ENCODE measurements at regions not wholly inside any gene's neighbourhood (a gene's known extent, or its start where the extent isn't known, plus 50 kb on each side); places are given as distances from the start of the nearest gene placed in this dataset.

DNA sequence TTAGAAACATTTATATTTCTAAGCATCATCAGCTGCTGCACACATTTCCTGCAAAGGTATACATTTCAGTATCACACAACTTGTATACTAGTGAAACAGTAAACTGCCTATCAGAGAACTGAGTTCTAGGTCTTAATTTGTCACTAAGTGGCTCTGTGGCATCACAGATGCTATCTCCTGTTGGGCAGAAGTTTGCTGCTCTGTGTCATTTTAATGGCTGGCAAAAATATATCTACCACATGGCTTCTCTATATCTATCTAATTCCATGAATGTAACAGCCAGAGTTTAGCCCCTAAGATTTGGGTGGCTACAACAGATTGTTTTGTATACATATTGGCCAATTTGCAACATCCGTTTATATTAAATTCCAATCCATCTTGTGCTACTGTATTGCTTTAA, 1231.9 kb upstream of the C9orf72 start:
- Mint-ChIP-seq H3K4me1 (no peaks in the 10 kb centered on the region), H3K9me3 (peaks cover 0 to 5% (median 2%) of the 10 kb centered on the region in 8 donors), H3K4me3 (no peak overlapping the region), H3K36me3 (no peaks in the 10 kb centered on the region), H3K27me3 (no peaks in the 10 kb centered on the region), H3K27ac (no peak overlapping the region)
- no peak for DNase-seq
- Histone ChIP-seq H3K4me1 (ENCODE audit: insufficient read depth, low read length) (no peaks in the 10 kb centered on the region), H3K27me3 (ENCODE audit: insufficient read depth, low read length) (no peaks in the 10 kb centered on the region), H3K4me3 (ENCODE audit: low read length in 2 of 2) (no peak overlapping the region), H3K36me3 (ENCODE audit: insufficient read depth, low read length) (no peaks in the 10 kb centered on the region), H3K27ac (ENCODE audit: low read depth, low read length) (no peak overlapping the region), H3K9me3 (ENCODE audit: control insufficient read depth in 1 of 2, low read length in 2 of 2) (no peaks in the 10 kb centered on the region)
- intact Hi-C loops (cut with micrococcal nuclease), result no loop called here
- ChIA-PET CTCF (ENCODE audit: partially characterized antibody) (no interaction called here), POLR2A (ENCODE audit: partially characterized antibody) (no interaction called here)

- Mint-ChIP-seq H3K9me3 (peaks cover 0 to 6% (median 3%) of the 10 kb centered on the region in 8 donors), H3K36me3 (no peaks in the 10 kb centered on the region), H3K27ac (no peak overlapping the region), H3K27me3 (no peaks in the 10 kb centered on the region), H3K4me1 (no peaks in the 10 kb centered on the region), H3K4me3 (no peak overlapping the region)
- no peak overlapping the region for H3K27ac ChIP-seq (ENCODE audit: low read depth, low read length)
- H3K9me3 ChIP-seq (ENCODE audit: control insufficient read depth in 1 of 2, low read length in 2 of 2), result no peaks in the 10 kb centered on the region
- H3K36me3 ChIP-seq (ENCODE audit: insufficient read depth, low read length), result no peaks in the 10 kb centered on the region
- CTCF ChIA-PET (ENCODE audit: partially characterized antibody), result no interaction called here
- H3K27me3 ChIP-seq (ENCODE audit: insufficient read depth, low read length), result no peaks in the 10 kb centered on the region
- intact Hi-C loops (cut with micrococcal nuclease), result no loop called here
- POLR2A ChIA-PET (ENCODE audit: partially characterized antibody), result no interaction called here
- no peak overlapping the region for H3K4me3 ChIP-seq (ENCODE audit: low read length in 2 of 2)
- DNase-seq, result no peak
- no peaks in the 10 kb centered on the region for H3K4me1 ChIP-seq (ENCODE audit: insufficient read depth, low read length)
Measured at GRCh38 chr9:28808042-28808441, 1234.8 kb upstream of the C9orf72 start.

DNA sequence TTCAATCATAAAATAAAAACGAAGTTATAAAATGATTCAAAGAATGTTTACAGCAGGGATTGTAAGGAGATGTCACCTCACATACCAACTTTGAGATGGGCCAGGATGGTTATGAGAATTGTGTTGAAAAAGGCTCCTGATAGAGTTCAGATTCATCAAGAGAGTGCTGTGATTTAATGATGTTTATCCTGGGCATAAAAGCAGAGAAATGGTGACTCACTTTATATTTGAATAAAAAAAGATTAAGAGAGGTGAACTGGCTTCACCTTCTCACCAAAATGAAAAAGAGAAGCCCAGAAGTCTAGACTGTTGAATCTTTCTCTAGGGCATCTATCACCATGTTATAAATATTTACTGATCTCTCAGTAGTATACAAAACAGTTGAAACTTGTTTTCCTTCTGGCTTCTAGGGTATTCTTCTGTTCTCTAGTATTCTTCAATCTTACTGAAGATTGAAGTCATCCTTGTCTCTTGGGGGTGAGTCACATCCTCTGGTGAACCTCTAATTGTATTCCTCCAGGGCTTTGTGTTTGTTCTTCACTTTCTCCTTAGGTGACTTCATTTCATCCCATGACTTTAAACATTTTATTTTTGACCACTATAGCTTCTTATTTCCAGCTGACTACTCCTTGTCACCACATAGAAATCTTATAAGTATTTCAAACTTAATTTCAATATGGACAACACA, 1237.3 kb upstream of the C9orf72 start:
- Histone ChIP-seq H3K4me1 (ENCODE audit: insufficient read depth, low read length) (no peaks in the 10 kb centered on the region), H3K27ac (ENCODE audit: low read depth, low read length) (no peak overlapping the region), H3K9me3 (ENCODE audit: control insufficient read depth in 1 of 2, low read length in 2 of 2) (no peaks in the 10 kb centered on the region), H3K36me3 (ENCODE audit: insufficient read depth, low read length) (no peaks in the 10 kb centered on the region), H3K27me3 (ENCODE audit: insufficient read depth, low read length) (no peaks in the 10 kb centered on the region), H3K4me3 (ENCODE audit: low read length in 2 of 2) (no peak overlapping the region)
- no peak overlapping the region for H3K27ac Mint-ChIP-seq
- no peaks in the 10 kb centered on the region for H3K27me3 Mint-ChIP-seq
- intact Hi-C loops (cut with micrococcal nuclease), result no loop called here
- POLR2A ChIA-PET (ENCODE audit: partially characterized antibody), result no interaction called here
- no peak overlapping the region for H3K4me3 Mint-ChIP-seq
- peaks cover 0 to 10% (median 3%) of the 10 kb centered on the region in 8 donors for H3K9me3 Mint-ChIP-seq
- no peak for DNase-seq
- H3K4me1 Mint-ChIP-seq, result no peaks in the 10 kb centered on the region
- CTCF ChIA-PET (ENCODE audit: partially characterized antibody), result no interaction called here
- H3K36me3 Mint-ChIP-seq, result no peaks in the 10 kb centered on the region

DNA sequence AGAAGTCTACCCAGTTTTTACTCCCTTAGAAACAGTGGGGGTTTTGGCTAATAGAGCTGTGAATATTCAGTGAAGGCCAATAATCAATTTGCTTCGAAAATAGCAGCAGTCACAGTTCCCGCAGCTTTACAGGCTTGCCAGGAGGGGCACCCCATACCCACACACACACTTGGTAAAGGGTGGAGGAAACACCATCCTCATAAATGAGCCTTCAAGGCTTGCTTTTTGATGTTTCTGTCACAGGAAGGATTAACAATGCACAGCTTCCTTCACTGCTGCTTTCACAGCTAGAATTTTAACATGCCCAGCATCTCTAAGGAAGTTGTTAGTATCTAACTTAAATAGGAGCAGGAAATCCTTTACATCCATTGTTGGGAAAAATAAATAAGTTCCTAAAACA, 1247.5 kb upstream of the C9orf72 start:
- Histone ChIP-seq H3K27ac (ENCODE audit: low read depth, low read length) (no peak overlapping the region), H3K4me1 (ENCODE audit: insufficient read depth, low read length) (no peaks in the 10 kb centered on the region), H3K9me3 (ENCODE audit: control insufficient read depth in 1 of 2, low read length in 2 of 2) (no peaks in the 10 kb centered on the region), H3K27me3 (ENCODE audit: insufficient read depth, low read length) (no peaks in the 10 kb centered on the region), H3K4me3 (ENCODE audit: low read length in 2 of 2) (no peak overlapping the region), H3K36me3 (ENCODE audit: insufficient read depth, low read length) (no peaks in the 10 kb centered on the region)
- intact Hi-C loops (cut with micrococcal nuclease), result no loop called here
- ChIA-PET POLR2A (ENCODE audit: partially characterized antibody) (no interaction called here), CTCF (ENCODE audit: partially characterized antibody) (no interaction called here)
- H3K4me3 Mint-ChIP-seq, result no peak overlapping the region
- no peaks in the 10 kb centered on the region for H3K27me3 Mint-ChIP-seq
- no peak overlapping the region for H3K27ac Mint-ChIP-seq
- H3K9me3 Mint-ChIP-seq, result peaks cover 0 to 7% (median 2%) of the 10 kb centered on the region in 8 donors
- H3K4me1 Mint-ChIP-seq, result no peaks in the 10 kb centered on the region
- H3K36me3 Mint-ChIP-seq, result no peaks in the 10 kb centered on the region
- no peak for DNase-seq

DNA sequence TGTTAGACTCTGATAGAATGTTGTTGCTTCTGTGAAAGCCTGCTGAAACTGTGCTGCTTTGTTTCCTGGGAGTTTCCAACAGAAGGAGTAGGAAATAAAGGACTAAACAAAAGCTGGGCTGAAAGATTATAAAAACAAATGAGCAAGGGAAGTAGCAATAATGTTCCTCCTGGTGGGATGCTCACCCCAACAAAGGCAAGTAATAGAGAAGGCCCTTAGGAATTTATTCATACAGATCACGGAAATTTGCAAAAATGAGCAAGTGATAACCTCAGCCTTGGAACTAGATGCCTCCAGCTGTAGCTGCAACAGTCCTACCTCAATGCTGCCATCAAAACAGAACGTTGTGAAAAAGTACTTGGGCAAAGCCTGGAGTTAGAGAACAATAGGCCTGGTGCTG, 1248.0 kb upstream of the C9orf72 start:
- H3K27me3 ChIP-seq (ENCODE audit: insufficient read depth, low read length), result no peaks in the 10 kb centered on the region
- Mint-ChIP-seq H3K27ac (no peak overlapping the region), H3K9me3 (peaks cover 0 to 7% (median 2%) of the 10 kb centered on the region in 8 donors), H3K4me1 (no peaks in the 10 kb centered on the region), H3K4me3 (no peak overlapping the region), H3K36me3 (no peaks in the 10 kb centered on the region), H3K27me3 (no peaks in the 10 kb centered on the region)
- H3K4me3 ChIP-seq (ENCODE audit: low read length in 2 of 2), result no peak overlapping the region
- H3K36me3 ChIP-seq (ENCODE audit: insufficient read depth, low read length), result no peaks in the 10 kb centered on the region
- no peak for DNase-seq
- intact Hi-C loops (cut with micrococcal nuclease), result no loop called here
- POLR2A ChIA-PET (ENCODE audit: partially characterized antibody), result no interaction called here
- no peak overlapping the region for H3K27ac ChIP-seq (ENCODE audit: low read depth, low read length)
- H3K4me1 ChIP-seq (ENCODE audit: insufficient read depth, low read length), result no peaks in the 10 kb centered on the region
- no peaks in the 10 kb centered on the region for H3K9me3 ChIP-seq (ENCODE audit: control insufficient read depth in 1 of 2, low read length in 2 of 2)
- CTCF ChIA-PET (ENCODE audit: partially characterized antibody), result no interaction called here

DNA sequence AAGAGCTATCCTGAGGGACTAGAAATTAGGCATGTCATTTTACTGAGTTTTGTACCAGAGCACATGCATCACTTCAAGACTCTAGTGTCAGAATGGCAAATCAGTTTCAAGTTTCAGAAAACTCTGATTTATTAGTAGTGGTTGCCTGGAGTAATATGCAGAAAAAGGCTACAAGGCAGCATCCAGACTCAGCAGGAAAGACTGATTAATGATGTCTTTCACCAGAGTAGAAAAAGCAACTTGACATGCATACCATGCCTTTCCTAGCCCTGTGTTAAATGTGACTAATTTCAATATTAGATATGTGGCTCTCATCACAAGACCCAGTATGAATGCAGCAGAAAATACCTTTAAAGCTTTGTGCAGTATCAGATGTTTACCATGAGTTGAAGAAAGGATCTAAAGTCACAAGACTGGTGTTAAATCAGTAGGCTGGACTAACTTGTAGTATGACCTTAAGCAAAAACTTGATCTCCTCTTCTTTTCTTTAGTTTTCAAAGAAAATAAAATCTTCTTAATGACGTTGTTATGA, 1251.2 kb upstream of the C9orf72 start:
- intact Hi-C loops (cut with micrococcal nuclease), result no loop called here
- no peak for DNase-seq
- H3K4me3 Mint-ChIP-seq, result no peak overlapping the region
- H3K4me1 ChIP-seq (ENCODE audit: insufficient read depth, low read length), result no peaks in the 10 kb centered on the region
- no peak overlapping the region for H3K27ac Mint-ChIP-seq
- no peaks in the 10 kb centered on the region for H3K36me3 Mint-ChIP-seq
- H3K4me3 ChIP-seq (ENCODE audit: low read length in 2 of 2), result no peak overlapping the region
- peaks cover 0 to 7% (median 1%) of the 10 kb centered on the region in 8 donors for H3K9me3 Mint-ChIP-seq
- ChIA-PET CTCF (ENCODE audit: partially characterized antibody) (no interaction called here), POLR2A (ENCODE audit: partially characterized antibody) (no interaction called here)
- no peaks in the 10 kb centered on the region for H3K27me3 Mint-ChIP-seq
- H3K4me1 Mint-ChIP-seq, result no peaks in the 10 kb centered on the region
- H3K36me3 ChIP-seq (ENCODE audit: insufficient read depth, low read length), result no peaks in the 10 kb centered on the region
- H3K27me3 ChIP-seq (ENCODE audit: insufficient read depth, low read length), result no peaks in the 10 kb centered on the region
- no peak overlapping the region for H3K27ac ChIP-seq (ENCODE audit: low read depth, low read length)
- H3K9me3 ChIP-seq (ENCODE audit: control insufficient read depth in 1 of 2, low read length in 2 of 2), result no peaks in the 10 kb centered on the region

GRCh38 chr9:28832168-28832770, 1259.0 kb upstream of the C9orf72 start:
- Histone ChIP-seq H3K27ac (ENCODE audit: low read depth, low read length) (no peak overlapping the region), H3K27me3 (ENCODE audit: insufficient read depth, low read length) (no peaks in the 10 kb centered on the region), H3K4me3 (ENCODE audit: low read length in 2 of 2) (no peak overlapping the region), H3K4me1 (ENCODE audit: insufficient read depth, low read length) (no peaks in the 10 kb centered on the region), H3K36me3 (ENCODE audit: insufficient read depth, low read length) (no peaks in the 10 kb centered on the region), H3K9me3 (ENCODE audit: control insufficient read depth in 1 of 2, low read length in 2 of 2) (no peaks in the 10 kb centered on the region)
- no peak for DNase-seq
- Mint-ChIP-seq H3K4me1 (no peaks in the 10 kb centered on the region), H3K27ac (no peak overlapping the region), H3K4me3 (no peak overlapping the region), H3K36me3 (no peaks in the 10 kb centered on the region), H3K27me3 (no peaks in the 10 kb centered on the region), H3K9me3 (peaks cover 0 to 3% (median 0%) of the 10 kb centered on the region in 8 donors)
- intact Hi-C loops (cut with micrococcal nuclease), result no loop called here
- POLR2A ChIA-PET (ENCODE audit: partially characterized antibody), result no interaction called here
- CTCF ChIA-PET (ENCODE audit: partially characterized antibody), result no interaction called here

Measured in CD4-positive, alpha-beta memory T cell (primary cell).